Body of pancreas (tissue), 4 donors: ENCODE measurements at regions not wholly inside any gene's neighbourhood (a gene's known extent, or its start where the extent isn't known, plus 50 kb on each side); places are given as distances from the start of the nearest gene placed in this dataset.
A peak's percentile ranks its signal among the peaks of the same experiment; 100 is the strongest.
"Not testable (repeated sequence)": the region's sequence is repeated elsewhere in the genome, so short reads cannot be mapped to it uniquely, and the experiment has no call there.

Source experiments
- ATAC-seq: fragments of 150-250 bp; one replicate; pipeline ENCODE4 v1.9.1; 2016
- DNase-seq, 4 donors: peaks; one replicate each; pipeline ENCODE4 v3.0.0-alpha.2; 2019
- H3K27ac ChIP-seq, 4 donors: fragments of 200-600 bp; sonication (generic); 1 replicate in 3 of 4; 2 replicates in 1 of 4; pipeline versions ENCODE4 v1.5.1 to v1.6.1; 2016 to 2019; ENCODE audit warnings: mild to moderate bottlenecking in 1 of 4, mixed read lengths in 1 of 4, moderate library complexity in 1 of 4
- H3K27me3 ChIP-seq, 2 donors: fragments of 200-600 bp; sonication (generic); one replicate each; pipeline ENCODE4 v1.6.0; 2016; ENCODE audit warnings: mild to moderate bottlenecking in 1 of 2
- H3K36me3 ChIP-seq, 2 donors: fragments of 200-600 bp; sonication (generic); replicated peaks in 1 of 2; 2 replicates each; pipeline ENCODE4 v1.5.1; 2016; ENCODE audit warnings: low read depth in 2 of 2; ENCODE audit not compliant: insufficient read depth in 1 of 2
- H3K4me1 ChIP-seq: fragments of 200-600 bp; sonication (generic); one replicate; pipeline ENCODE4 v1.6.0; 2016
- H3K4me3 ChIP-seq, 2 donors: fragments of 200-600 bp; sonication (generic); 1 replicate in 1 of 2; 2 replicates in 1 of 2; pipeline ENCODE4 v1.5.1; 2016 to 2019
- H3K9me3 ChIP-seq, 3 donors: fragments of 200-600 bp; sonication (generic); 1 replicate in 2 of 3; 2 replicates in 1 of 3; pipeline ENCODE4 v1.5.1; 2016
- WGBS, 2 donors: methylation state at CpG; one replicate each; pipeline ENCODE4 v1.1.5; 2017; 5-methylcytosine and 5-hydroxymethylcytosine counted together
- intact Hi-C: fragments of 100-400 bp; cut with DNase I; formaldehyde crosslinking; loops from one replicate; pipeline ENCODE4 v1.15.1; 2023

DNA sequence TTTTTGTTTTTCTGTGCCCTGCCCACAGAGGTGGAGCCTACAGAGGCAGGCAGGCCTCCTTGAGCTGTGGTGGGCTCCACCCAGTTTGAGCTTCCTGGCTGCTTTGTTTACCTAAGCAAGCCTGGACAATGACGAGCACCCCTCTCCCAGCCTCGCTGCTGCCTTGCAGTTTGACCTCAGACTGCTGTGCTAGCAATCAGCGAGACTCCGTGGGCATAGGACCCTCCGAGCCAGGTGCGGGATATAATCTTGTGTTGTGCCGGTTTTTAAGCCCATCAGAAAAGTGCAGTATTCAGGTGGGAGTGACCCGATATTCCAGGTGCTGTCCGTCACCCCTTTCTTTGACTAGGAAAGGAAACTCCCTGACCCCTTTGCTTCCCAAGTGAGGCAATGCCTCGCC is 786.1 kb downstream of the OR4C45 start:
- H3K4me1 ChIP-seq, H3K4me3 ChIP-seq, ATAC-seq, H3K27me3 ChIP-seq, intact Hi-C loops, H3K36me3 ChIP-seq, H3K27ac ChIP-seq, H3K9me3 ChIP-seq: not testable (repeated sequence)
- WGBS, 2 donors = 72 to 82% methylated on average over 3 to 10 of the region's 10 CpGs
- DNase-seq = peak in 1 of 4 donors; percentile 2
